BLaER1 (cell line): ENCODE measurements at regions not wholly inside any gene's neighbourhood (a gene's known extent, or its start where the extent isn't known, plus 50 kb on each side); places are given as distances from the start of the nearest gene placed in this dataset.

Experiments
- H3K27ac ChIP-seq: shearing (Covaris generic); formaldehyde crosslinking; 2 replicates; pipeline ENCODE4 v1.8.1; 2022
- H3K27me3 ChIP-seq: shearing (Covaris generic); formaldehyde crosslinking; 2 replicates; pipeline ENCODE4 v1.8.1; 2022
- H3K36me3 ChIP-seq: shearing (Covaris generic); formaldehyde crosslinking; 2 replicates; pipeline ENCODE4 v1.8.1; 2022
- H3K4me1 ChIP-seq: shearing (Covaris generic); formaldehyde crosslinking; 2 replicates; pipeline ENCODE4 v1.8.1; 2022
- H3K4me2 ChIP-seq: shearing (Covaris generic); formaldehyde crosslinking; 2 replicates; pipeline ENCODE4 v1.8.1; 2022
- H3K4me3 ChIP-seq: shearing (Covaris generic); formaldehyde crosslinking; 2 replicates; pipeline ENCODE4 v1.8.1; 2022
- H3K9ac ChIP-seq: shearing (Covaris generic); formaldehyde crosslinking; 2 replicates; pipeline ENCODE4 v1.8.1; 2022
- H3K9me3 ChIP-seq: shearing (Covaris generic); formaldehyde crosslinking; 2 replicates; pipeline ENCODE4 v1.8.1; 2022
- H4K20me1 ChIP-seq: shearing (Covaris generic); formaldehyde crosslinking; 2 replicates; pipeline ENCODE4 v1.8.1; 2022
- Cebpa-rat ChIP-seq: shearing (Covaris generic); IDR thresholded peaks from 2 replicates; pipeline ENCODE4 v1.8.1; 2022

- no peaks in the 10 kb centered on the region for H4K20me1 ChIP-seq
- H3K4me2 ChIP-seq, result no peak overlapping the region; the same call in 1 of the 2 replicates
- no peaks in the 10 kb centered on the region for H3K36me3 ChIP-seq
- H3K27ac ChIP-seq, result no peak overlapping the region
- no peaks in the 10 kb centered on the region for H3K27me3 ChIP-seq
- peaks cover 8% of the 10 kb centered on the region for H3K9me3 ChIP-seq
- H3K4me1 ChIP-seq, result peaks cover 7% of the 10 kb centered on the region; the same call in 1 of the 2 replicates
- no peak overlapping the region for H3K4me3 ChIP-seq
- no peak for TF ChIP-seq Cebpa-rat
- H3K9ac ChIP-seq, result no peak overlapping the region
These were observed 65.8 kb downstream of the SALL1 start for GRCh38 chr16:51085271-51085670.

GRCh38 chr16:51084074-51084928 is 66.8 kb downstream of the SALL1 start:
- H3K4me1 ChIP-seq, result peaks cover 7% of the 10 kb centered on the region; the same call in 1 of the 2 replicates
- H4K20me1 ChIP-seq, result no peaks in the 10 kb centered on the region
- H3K9ac ChIP-seq, result no peak overlapping the region
- H3K36me3 ChIP-seq, result no peaks in the 10 kb centered on the region
- H3K9me3 ChIP-seq, result peaks cover 8% of the 10 kb centered on the region
- no peak overlapping the region for H3K4me2 ChIP-seq
- no peak for TF ChIP-seq Cebpa-rat
- H3K27me3 ChIP-seq, result no peaks in the 10 kb centered on the region
- no peak overlapping the region for H3K27ac ChIP-seq
- no peak overlapping the region for H3K4me3 ChIP-seq

GRCh38 chr16:51072591-51072990 is 78.5 kb downstream of the SALL1 start:
- Histone ChIP-seq H3K4me1 (no peaks in the 10 kb centered on the region), H3K4me2 (no peak overlapping the region), H4K20me1 (no peaks in the 10 kb centered on the region), H3K4me3 (no peak overlapping the region), H3K36me3 (no peaks in the 10 kb centered on the region), H3K27me3 (no peaks in the 10 kb centered on the region), H3K27ac (no peak overlapping the region), H3K9me3 (0 out of 2 replicates have a peak, but pooled peaks cover 4% of the 10 kb centered on the region), H3K9ac (no peak overlapping the region)
- no peak for TF ChIP-seq Cebpa-rat

DNA sequence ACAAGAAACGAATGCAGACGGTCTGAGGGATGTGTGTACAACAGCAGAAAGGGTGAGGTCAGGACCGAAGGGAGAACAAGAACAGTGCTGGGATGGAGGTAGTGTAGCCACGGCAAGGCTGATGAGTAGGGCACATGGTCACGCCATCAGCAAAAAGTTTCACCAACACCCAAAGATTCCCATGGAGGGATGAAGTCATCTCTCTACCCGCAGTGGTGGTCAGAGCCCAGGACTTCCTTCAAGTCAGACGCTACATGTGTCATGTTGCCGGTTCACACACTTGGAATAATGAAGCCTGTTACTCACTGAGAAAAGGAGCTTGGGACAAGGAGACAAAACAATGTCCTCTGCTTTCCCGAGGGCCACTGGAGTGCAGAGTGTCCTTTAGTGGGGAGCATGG is 79.7 kb downstream of the SALL1 start:
- H3K9ac ChIP-seq, result no peak overlapping the region
- no peak overlapping the region for H3K4me2 ChIP-seq
- H3K4me1 ChIP-seq, result no peaks in the 10 kb centered on the region
- TF ChIP-seq Cebpa-rat, result no peak
- H3K27me3 ChIP-seq, result no peaks in the 10 kb centered on the region
- H3K27ac ChIP-seq, result no peak overlapping the region
- H4K20me1 ChIP-seq, result no peaks in the 10 kb centered on the region
- H3K4me3 ChIP-seq, result no peak overlapping the region
- H3K36me3 ChIP-seq, result no peaks in the 10 kb centered on the region
- H3K9me3 ChIP-seq, result no peaks in the 10 kb centered on the region

- TF ChIP-seq Cebpa-rat, result no peak
- H3K4me1 ChIP-seq, result no peaks in the 10 kb centered on the region
- no peaks in the 10 kb centered on the region for H3K27me3 ChIP-seq
- no peak overlapping the region for H3K4me2 ChIP-seq
- no peaks in the 10 kb centered on the region for H3K36me3 ChIP-seq
- no peaks in the 10 kb centered on the region for H3K9me3 ChIP-seq
- H3K27ac ChIP-seq, result no peak overlapping the region
- no peaks in the 10 kb centered on the region for H4K20me1 ChIP-seq
- no peak overlapping the region for H3K4me3 ChIP-seq
- H3K9ac ChIP-seq, result no peak overlapping the region
These were observed 83.7 kb downstream of the SALL1 start for GRCh38 chr16:51067352-51067751.

GRCh38 chr16:51062039-51062438 is 89.0 kb downstream of the SALL1 start:
- H3K27me3 ChIP-seq, result no peaks in the 10 kb centered on the region
- peaks cover 6% of the 10 kb centered on the region for H3K4me1 ChIP-seq
- no peaks in the 10 kb centered on the region for H3K9me3 ChIP-seq
- no peaks in the 10 kb centered on the region for H4K20me1 ChIP-seq
- no peaks in the 10 kb centered on the region for H3K36me3 ChIP-seq
- no peak overlapping the region for H3K4me3 ChIP-seq
- H3K4me2 ChIP-seq, result no peak overlapping the region
- no peak for TF ChIP-seq Cebpa-rat
- H3K27ac ChIP-seq, result no peak overlapping the region
- no peak overlapping the region for H3K9ac ChIP-seq

- H3K9me3 ChIP-seq, result no peaks in the 10 kb centered on the region
- no peak overlapping the region for H3K4me2 ChIP-seq
- no peaks in the 10 kb centered on the region for H3K27me3 ChIP-seq
- no peaks in the 10 kb centered on the region for H4K20me1 ChIP-seq
- H3K9ac ChIP-seq, result no peak overlapping the region
- H3K4me1 ChIP-seq, result peaks cover 8% of the 10 kb centered on the region
- H3K27ac ChIP-seq, result no peak overlapping the region
- no peak overlapping the region for H3K4me3 ChIP-seq
- TF ChIP-seq Cebpa-rat, result no peak
- no peaks in the 10 kb centered on the region for H3K36me3 ChIP-seq
These were observed 89.7 kb downstream of the SALL1 start for GRCh38 chr16:51061328-51061727.

- Histone ChIP-seq H3K4me1 (peaks cover 8% of the 10 kb centered on the region), H4K20me1 (no peaks in the 10 kb centered on the region), H3K9me3 (0 out of 2 replicates have a peak, but pooled peaks cover 12% of the 10 kb centered on the region), H3K4me3 (no peak overlapping the region), H3K27ac (no peak overlapping the region), H3K27me3 (no peaks in the 10 kb centered on the region), H3K36me3 (no peaks in the 10 kb centered on the region), H3K9ac (no peak overlapping the region), H3K4me2 (no peak overlapping the region)
- no peak for TF ChIP-seq Cebpa-rat
These were observed 93.1 kb downstream of the SALL1 start for GRCh38 chr16:51057969-51058337.

GRCh38 chr16:51057102-51057793 is 93.8 kb downstream of the SALL1 start:
- Histone ChIP-seq H3K4me3 (no peak overlapping the region), H3K9ac (no peak overlapping the region), H4K20me1 (no peaks in the 10 kb centered on the region), H3K9me3 (0 out of 2 replicates have a peak, but pooled peaks cover 12% of the 10 kb centered on the region), H3K4me2 (peak overlapping the region; percentile 32; the same call in 1 of the 2 replicates), H3K4me1 (peaks cover 9% of the 10 kb centered on the region), H3K36me3 (no peaks in the 10 kb centered on the region), H3K27ac (no peak overlapping the region), H3K27me3 (no peaks in the 10 kb centered on the region)
- no peak for TF ChIP-seq Cebpa-rat

DNA sequence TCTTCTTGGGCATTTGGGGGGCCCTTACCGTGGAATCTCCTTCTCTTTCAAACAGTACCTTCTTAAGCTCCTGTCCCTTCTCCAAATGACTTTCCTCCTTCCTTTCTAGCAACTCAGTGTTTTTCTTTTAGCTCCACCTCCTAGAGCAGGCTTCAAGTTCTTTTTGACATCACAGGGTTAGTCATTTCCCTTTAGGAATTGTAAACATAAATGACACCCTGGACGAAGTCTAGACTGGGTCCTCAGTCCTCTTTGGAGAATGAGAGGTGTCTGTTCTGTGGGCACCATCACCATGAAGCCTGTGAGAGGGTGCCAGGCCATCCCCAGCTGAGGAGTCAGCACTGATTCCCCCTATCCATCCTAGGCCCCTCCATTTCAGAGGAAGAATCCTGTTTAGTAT is 94.7 kb downstream of the SALL1 start:
- H3K9me3 ChIP-seq, result 0 out of 2 replicates have a peak, but pooled peaks cover 12% of the 10 kb centered on the region
- no peak overlapping the region for H3K9ac ChIP-seq
- TF ChIP-seq Cebpa-rat, result no peak
- no peak overlapping the region for H3K27ac ChIP-seq
- H4K20me1 ChIP-seq, result no peaks in the 10 kb centered on the region
- H3K4me3 ChIP-seq, result no peak overlapping the region
- no peak overlapping the region for H3K4me2 ChIP-seq
- no peaks in the 10 kb centered on the region for H3K27me3 ChIP-seq
- no peaks in the 10 kb centered on the region for H3K36me3 ChIP-seq
- H3K4me1 ChIP-seq, result peaks cover 18% of the 10 kb centered on the region
